Esophagus squamous epithelium (tissue), 5 donors: ENCODE measurements at regions not wholly inside any gene's neighbourhood (a gene's known extent, or its start where the extent isn't known, plus 50 kb on each side); places are given as distances from the start of the nearest gene placed in this dataset.

ENCODE experiments used
- DNase-seq: peaks from one replicate; lab custom pipeline; 2025; lab: John Stamatoyannopoulos, UW
- H3K27ac ChIP-seq, 4 donors: fragments of 200-600 bp; sonication (generic); one replicate each; pipeline ENCODE4 v1.5.1; 2016 to 2019; ENCODE audit warnings: mild to moderate bottlenecking in 1 of 4
- H3K27me3 ChIP-seq, 4 donors: fragments of 200-600 bp; sonication (generic); 1 replicate in 3 of 4; 2 replicates in 1 of 4; pipeline versions ENCODE4 v1.5.1 to v1.6.0; 2017 to 2021; ENCODE audit warnings: antibody characterized with exemption in 1 of 4
- H3K36me3 ChIP-seq, 3 donors: fragments of 200-600 bp; sonication (generic); one replicate each; pipeline ENCODE4 v1.5.1; 2016 to 2019
- H3K4me1 ChIP-seq, 3 donors: fragments of 200-600 bp; sonication (generic); one replicate each; pipeline ENCODE4 v1.5.1; 2017 to 2019
- H3K4me3 ChIP-seq, 4 donors: fragments of 200-600 bp; sonication (generic); 1 replicate in 3 of 4; 2 replicates in 1 of 4; pipeline ENCODE4 v1.5.1; 2016 to 2019; ENCODE audit warnings: mild to moderate bottlenecking in 2 of 4, moderate library complexity in 1 of 4
- H3K9me3 ChIP-seq, 3 donors: fragments of 200-600 bp; sonication (generic); one replicate each; pipeline ENCODE4 v1.5.1; 2016 to 2019
- POLR2A ChIP-seq, 4 donors: fragments of 450-650 bp; IDR thresholded peaks; one replicate each; pipeline ENCODE4 v1.6.1; 2017; ENCODE audit warnings: antibody characterized with exemption in 4 of 4, mild to moderate bottlenecking in 4 of 4, moderate library complexity in 3 of 4
- WGBS, 2 donors: methylation state at CpG; one replicate each; pipeline ENCODE4 v1.1.5; 2018; 5-methylcytosine and 5-hydroxymethylcytosine counted together
- intact Hi-C: fragments of 100-400 bp; cut with DNase I; formaldehyde crosslinking; loops from one replicate; pipeline ENCODE4 v1.15.0; 2022
- TF ChIP-seq, protein P1 (sequence below), 6 experiments: fragments of 450-650 bp in 4 of 6; fragments of 200-600 bp in 2 of 6; sonication (generic) in 2 of 6; IDR thresholded peaks; one replicate each; pipeline ENCODE4 v1.5.1; 2016 to 2019; ENCODE audit warnings: antibody characterized with exemption in 6 of 6, mild to moderate bottlenecking in 4 of 6, moderate library complexity in 4 of 6
- donor health status: DM: yes; HTN: yes; CAD: no.

DNA sequence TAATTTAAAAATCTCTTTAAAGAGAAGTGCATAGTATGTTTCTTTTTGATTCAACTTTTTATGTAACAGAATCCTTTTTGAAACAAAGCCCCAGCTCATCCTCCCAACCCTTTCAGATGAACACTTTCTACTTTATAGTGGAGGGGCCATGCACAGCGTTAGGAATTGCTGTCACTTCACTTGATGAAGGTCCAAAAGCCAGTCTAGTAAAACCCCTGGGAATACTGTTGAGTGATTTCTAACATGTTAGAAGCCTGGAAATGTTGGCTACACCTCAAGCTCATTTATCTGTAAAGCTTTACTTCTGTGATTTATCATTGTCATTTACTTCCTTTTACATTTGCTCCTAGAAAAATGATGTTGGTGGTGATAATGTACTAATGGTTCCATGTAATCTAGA is 1608.9 kb upstream of the TENM3 start:
- Histone ChIP-seq H3K27ac (no peak overlapping the region), H3K4me3 (no peak overlapping the region), H3K27me3 (no peaks in the 10 kb centered on the region), H3K4me1 (no peaks in the 10 kb centered on the region), H3K36me3 (no peaks in the 10 kb centered on the region), H3K9me3 (no peaks in the 10 kb centered on the region)
- DNase-seq = no peak
- 50 to 71% methylated on average over 1 of the region's 1 CpG for WGBS, 2 donors
- no peak for TF ChIP-seq POLR2A (IDR thresholded peaks at IDR 0.05)
- TF ChIP-seq, protein P1, sequence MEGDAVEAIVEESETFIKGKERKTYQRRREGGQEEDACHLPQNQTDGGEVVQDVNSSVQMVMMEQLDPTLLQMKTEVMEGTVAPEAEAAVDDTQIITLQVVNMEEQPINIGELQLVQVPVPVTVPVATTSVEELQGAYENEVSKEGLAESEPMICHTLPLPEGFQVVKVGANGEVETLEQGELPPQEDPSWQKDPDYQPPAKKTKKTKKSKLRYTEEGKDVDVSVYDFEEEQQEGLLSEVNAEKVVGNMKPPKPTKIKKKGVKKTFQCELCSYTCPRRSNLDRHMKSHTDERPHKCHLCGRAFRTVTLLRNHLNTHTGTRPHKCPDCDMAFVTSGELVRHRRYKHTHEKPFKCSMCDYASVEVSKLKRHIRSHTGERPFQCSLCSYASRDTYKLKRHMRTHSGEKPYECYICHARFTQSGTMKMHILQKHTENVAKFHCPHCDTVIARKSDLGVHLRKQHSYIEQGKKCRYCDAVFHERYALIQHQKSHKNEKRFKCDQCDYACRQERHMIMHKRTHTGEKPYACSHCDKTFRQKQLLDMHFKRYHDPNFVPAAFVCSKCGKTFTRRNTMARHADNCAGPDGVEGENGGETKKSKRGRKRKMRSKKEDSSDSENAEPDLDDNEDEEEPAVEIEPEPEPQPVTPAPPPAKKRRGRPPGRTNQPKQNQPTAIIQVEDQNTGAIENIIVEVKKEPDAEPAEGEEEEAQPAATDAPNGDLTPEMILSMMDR (IDR thresholded peaks at IDR 0.05) = no peak
- intact Hi-C loops = no loop called here

DNA sequence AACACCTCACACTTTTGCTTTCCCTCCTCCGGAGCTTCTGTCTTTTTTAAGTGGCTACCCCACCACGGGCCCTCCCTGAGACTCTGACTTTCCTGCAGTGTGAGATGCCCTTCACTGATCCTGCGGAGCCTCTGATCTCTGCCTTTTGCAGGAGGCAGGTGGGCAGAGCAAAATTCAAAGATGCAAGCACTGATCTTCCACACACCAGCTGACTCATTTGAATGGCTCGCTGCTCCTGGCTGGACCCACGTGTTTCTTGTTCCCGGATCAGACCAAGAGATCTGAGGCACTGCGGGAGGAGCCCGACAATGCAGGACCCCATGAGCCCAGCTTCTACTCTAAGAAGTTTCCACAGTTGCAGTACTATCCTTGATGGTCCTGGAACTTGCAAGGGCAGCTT is 1607.9 kb upstream of the TENM3 start:
- 68 to 74% methylated on average over 4 to 6 of the region's 8 CpGs for WGBS, 2 donors
- no peaks in the 10 kb centered on the region for H3K27me3 ChIP-seq
- H3K4me1 ChIP-seq = no peaks in the 10 kb centered on the region
- H3K9me3 ChIP-seq = no peaks in the 10 kb centered on the region
- no peak for DNase-seq
- intact Hi-C loops = no loop called here
- no peak overlapping the region for H3K27ac ChIP-seq
- H3K36me3 ChIP-seq = no peaks in the 10 kb centered on the region
- TF ChIP-seq, protein P1 (IDR thresholded peaks at IDR 0.05) = no peak
- TF ChIP-seq POLR2A (IDR thresholded peaks at IDR 0.05) = no peak
- H3K4me3 ChIP-seq = no peak overlapping the region

DNA sequence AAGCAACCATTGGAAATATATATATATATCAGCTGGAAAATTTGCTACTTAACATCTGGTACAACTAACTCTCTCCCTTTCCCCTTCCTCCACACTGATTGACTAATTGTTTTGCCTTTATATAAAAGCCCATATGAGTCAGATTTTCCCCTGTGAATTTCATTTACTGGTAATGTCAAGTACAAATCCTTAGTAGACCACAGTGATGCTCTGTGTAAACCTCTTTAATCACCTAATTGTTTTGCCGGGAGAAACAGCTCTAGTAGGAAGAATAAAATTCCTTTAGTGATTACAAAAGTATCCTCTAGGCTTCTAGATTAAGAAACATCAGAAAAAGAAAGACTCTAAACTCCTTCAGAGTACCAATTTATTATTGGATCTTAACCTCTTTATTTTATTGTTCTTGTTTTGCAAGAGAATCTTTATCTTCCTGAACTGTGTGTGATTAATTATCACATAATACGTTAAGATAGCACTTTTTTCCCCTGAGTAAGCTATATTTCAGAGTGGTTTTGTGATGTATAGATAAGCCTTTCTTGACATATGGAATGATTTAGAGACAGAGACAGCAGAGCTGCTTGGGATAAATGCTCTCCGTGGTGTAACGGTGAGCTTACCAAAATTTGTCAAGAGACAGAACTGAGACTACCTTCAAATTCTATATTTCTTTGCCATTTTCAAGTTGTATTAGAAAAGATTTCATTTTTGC is 1606.4 kb upstream of the TENM3 start:
- Histone ChIP-seq H3K4me3 (no peak overlapping the region), H3K27me3 (no peaks in the 10 kb centered on the region), H3K4me1 (no peaks in the 10 kb centered on the region), H3K9me3 (no peaks in the 10 kb centered on the region), H3K36me3 (no peaks in the 10 kb centered on the region), H3K27ac (no peak overlapping the region)
- WGBS, 2 donors = 47 to 49% methylated on average over 4 of the region's 4 CpGs
- TF ChIP-seq POLR2A (IDR thresholded peaks at IDR 0.05) = no peak
- TF ChIP-seq, protein P1 (IDR thresholded peaks at IDR 0.05) = no peak
- intact Hi-C loops = no loop called here
- DNase-seq = no peak

DNA sequence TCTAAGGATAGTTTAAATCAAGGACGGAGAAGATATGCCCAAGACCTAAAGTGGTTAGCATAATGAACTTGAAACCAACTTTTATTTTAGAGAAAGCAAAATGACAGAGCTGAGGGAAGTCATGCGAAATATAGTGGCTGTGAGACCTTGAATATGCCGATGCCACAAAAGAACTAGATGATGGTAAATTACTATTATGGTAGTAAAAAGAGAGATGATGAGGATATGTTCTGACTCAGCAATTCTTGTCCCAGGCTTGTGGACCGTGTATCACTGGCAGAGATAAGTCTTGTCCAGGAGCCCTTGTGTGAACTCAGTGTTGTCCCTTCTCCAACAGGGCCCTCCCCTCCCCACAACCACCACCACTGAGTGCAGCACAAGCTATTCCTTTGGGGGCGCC is 1605.6 kb upstream of the TENM3 start:
- H3K27ac ChIP-seq = no peak overlapping the region
- WGBS, 2 donors = 63 to 71% methylated on average over 4 to 5 of the region's 5 CpGs

DNA sequence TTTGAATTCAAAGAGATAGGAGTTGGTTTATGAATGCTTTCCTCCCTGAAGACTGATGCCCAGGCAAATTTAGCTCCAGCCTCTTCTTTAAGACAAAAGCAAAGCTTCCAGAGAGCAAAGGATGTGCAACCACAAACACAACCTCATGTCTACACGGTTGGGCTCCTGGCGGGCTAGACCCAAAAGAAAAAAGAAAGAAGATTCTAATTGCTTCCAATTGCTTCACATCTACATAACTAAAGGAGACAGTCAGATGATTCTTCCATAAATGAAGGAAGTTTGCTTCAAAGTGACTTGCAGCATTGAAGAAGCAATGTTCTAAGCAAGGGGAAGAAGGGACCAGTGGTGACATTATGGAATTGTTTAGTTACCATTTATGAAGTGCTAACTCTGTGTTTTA is 1603.0 kb upstream of the TENM3 start:
- H3K36me3 ChIP-seq = no peaks in the 10 kb centered on the region
- H3K27ac ChIP-seq = no peak overlapping the region
- DNase-seq = no peak
- TF ChIP-seq POLR2A (IDR thresholded peaks at IDR 0.05) = no peak
- TF ChIP-seq, protein P1 (IDR thresholded peaks at IDR 0.05) = no peak
- intact Hi-C loops = no loop called here
- H3K9me3 ChIP-seq = no peaks in the 10 kb centered on the region
- no peak overlapping the region for H3K4me3 ChIP-seq
- no peaks in the 10 kb centered on the region for H3K27me3 ChIP-seq
- 57 to 66% methylated on average over 2 of the region's 2 CpGs for WGBS, 2 donors
- H3K4me1 ChIP-seq = no peaks in the 10 kb centered on the region

More for the DNA sequence above, 1605.6 kb upstream of the TENM3 start:
- Histone ChIP-seq H3K4me1 (no peaks in the 10 kb centered on the region), H3K27me3 (no peaks in the 10 kb centered on the region), H3K9me3 (no peaks in the 10 kb centered on the region), H3K4me3 (no peak overlapping the region), H3K36me3 (no peaks in the 10 kb centered on the region)
- TF ChIP-seq, protein P1 (IDR thresholded peaks at IDR 0.05) = no peak
- TF ChIP-seq POLR2A (IDR thresholded peaks at IDR 0.05) = no peak
- DNase-seq = no peak
- intact Hi-C loops = no loop called here
